Large intestine (tissue), 3 donors: ENCODE measurements at regions not wholly inside any gene's neighbourhood (a gene's known extent, or its start where the extent isn't known, plus 50 kb on each side); places are given as distances from the start of the nearest gene placed in this dataset.

Source experiments
- DNase-seq, 2 donors: peaks; one replicate each; pipeline versions ENCODE4 v3.0.0 to v3.0.0-alpha.2; 2013
- H3K27ac ChIP-seq: one replicate; pipeline ENCODE4 v1.5.1; 2013; ENCODE audit warnings: low read length
- H3K27me3 ChIP-seq: 2 replicates; pipeline ENCODE4 v1.6.1; 2013; ENCODE audit warnings: low read length; ENCODE audit not compliant: control insufficient read depth, insufficient read depth
- H3K36me3 ChIP-seq: 2 replicates; pipeline ENCODE4 v1.6.1; 2013; ENCODE audit warnings: low read length; ENCODE audit not compliant: control insufficient read depth, insufficient read depth
- H3K4me1 ChIP-seq: one replicate; pipeline ENCODE4 v1.6.1; 2013; ENCODE audit warnings: low read length; ENCODE audit not compliant: control insufficient read depth, insufficient read depth
- H3K4me3 ChIP-seq: one replicate; pipeline ENCODE4 v1.5.1; 2013; ENCODE audit warnings: low read length
- H3K9me3 ChIP-seq: one replicate; pipeline ENCODE4 v1.6.1; 2013; ENCODE audit warnings: mild to moderate bottlenecking, low read depth, low read length, moderate library complexity; ENCODE audit not compliant: control insufficient read depth
- WGBS: methylation state at CpG from one replicate; pipeline ENCODE4 v1.1.5; 2013; ENCODE audit warnings: low lambda C conversion rate; ENCODE audit not compliant: insufficient coverage; 5-methylcytosine and 5-hydroxymethylcytosine counted together

- H3K36me3 ChIP-seq, result no peaks in the 10 kb centered on the region
- DNase-seq, result no peak
- no CpG with 5 or more reads among the region's 1 CpG for WGBS
Measured at GRCh38 chr4:55753856-55754255, 65.7 kb upstream of the EXOC1L start.

GRCh38 chr4:55754754-55755350, 64.7 kb upstream of the EXOC1L start:
- WGBS, result 92% methylated on average over 2 of the region's 6 CpGs
- Histone ChIP-seq H3K4me1 (no peaks in the 10 kb centered on the region), H3K27me3 (no peaks in the 10 kb centered on the region), H3K36me3 (no peaks in the 10 kb centered on the region), H3K4me3 (no peak overlapping the region), H3K9me3 (no peaks in the 10 kb centered on the region), H3K27ac (no peak overlapping the region)
- no peak for DNase-seq

More at GRCh38 chr4:55753856-55754255, 65.7 kb upstream of the EXOC1L start:
- Histone ChIP-seq H3K4me3 (no peak overlapping the region), H3K9me3 (no peaks in the 10 kb centered on the region), H3K27ac (no peak overlapping the region), H3K4me1 (no peaks in the 10 kb centered on the region), H3K27me3 (no peaks in the 10 kb centered on the region)

GRCh38 chr4:55756208-55756607, 63.4 kb upstream of the EXOC1L start:
- H3K27ac ChIP-seq, result no peak overlapping the region
- no CpG with 5 or more reads among the region's 3 CpGs for WGBS
- no peaks in the 10 kb centered on the region for H3K27me3 ChIP-seq
- H3K4me3 ChIP-seq, result no peak overlapping the region
- H3K9me3 ChIP-seq, result no peaks in the 10 kb centered on the region
- DNase-seq, result no peak
- H3K4me1 ChIP-seq, result no peaks in the 10 kb centered on the region
- H3K36me3 ChIP-seq, result no peaks in the 10 kb centered on the region

GRCh38 chr4:55757356-55757952, 62.1 kb upstream of the EXOC1L start:
- H3K36me3 ChIP-seq, result no peaks in the 10 kb centered on the region
- DNase-seq, result no peak
- no peaks in the 10 kb centered on the region for H3K4me1 ChIP-seq
- no peaks in the 10 kb centered on the region for H3K9me3 ChIP-seq
- H3K27ac ChIP-seq, result no peak overlapping the region
- H3K27me3 ChIP-seq, result no peaks in the 10 kb centered on the region
- H3K4me3 ChIP-seq, result no peak overlapping the region

- WGBS, result no CpG with 5 or more reads among the region's 2 CpGs
- no peaks in the 10 kb centered on the region for H3K36me3 ChIP-seq
- DNase-seq, result no peak
- no peak overlapping the region for H3K27ac ChIP-seq
- H3K9me3 ChIP-seq, result no peaks in the 10 kb centered on the region
- H3K4me1 ChIP-seq, result no peaks in the 10 kb centered on the region
- H3K4me3 ChIP-seq, result no peak overlapping the region
- no peaks in the 10 kb centered on the region for H3K27me3 ChIP-seq
Measured at GRCh38 chr4:55758066-55758465, 61.5 kb upstream of the EXOC1L start.

GRCh38 chr4:55758570-55758969, 61.0 kb upstream of the EXOC1L start:
- H3K36me3 ChIP-seq, result no peaks in the 10 kb centered on the region
- H3K27ac ChIP-seq, result no peak overlapping the region
- no peaks in the 10 kb centered on the region for H3K4me1 ChIP-seq
- DNase-seq, result no peak
- H3K4me3 ChIP-seq, result no peak overlapping the region
- WGBS, result 100% methylated on average over 2 of the region's 4 CpGs
- H3K27me3 ChIP-seq, result no peaks in the 10 kb centered on the region
- no peaks in the 10 kb centered on the region for H3K9me3 ChIP-seq

- Histone ChIP-seq H3K4me3 (no peak overlapping the region), H3K27ac (no peak overlapping the region), H3K4me1 (no peaks in the 10 kb centered on the region), H3K9me3 (no peaks in the 10 kb centered on the region), H3K36me3 (no peaks in the 10 kb centered on the region), H3K27me3 (no peaks in the 10 kb centered on the region)
- WGBS, result 80% methylated on average over 1 of the region's 3 CpGs
- DNase-seq, result no peak
Measured at GRCh38 chr4:55762819-55763218, 56.8 kb upstream of the EXOC1L start.

GRCh38 chr4:55763996-55764395, 55.6 kb upstream of the EXOC1L start:
- no peaks in the 10 kb centered on the region for H3K9me3 ChIP-seq
- H3K27ac ChIP-seq, result no peak overlapping the region
- DNase-seq, result no peak
- H3K27me3 ChIP-seq, result no peaks in the 10 kb centered on the region
- 60% methylated on average over 1 of the region's 2 CpGs for WGBS
- no peaks in the 10 kb centered on the region for H3K36me3 ChIP-seq
- H3K4me1 ChIP-seq, result no peaks in the 10 kb centered on the region
- no peak overlapping the region for H3K4me3 ChIP-seq

- Histone ChIP-seq H3K9me3 (no peaks in the 10 kb centered on the region), H3K27ac (no peak overlapping the region), H3K27me3 (no peaks in the 10 kb centered on the region), H3K4me3 (no peak overlapping the region), H3K4me1 (no peaks in the 10 kb centered on the region), H3K36me3 (no peaks in the 10 kb centered on the region)
- no CpG with 5 or more reads among the region's 6 CpGs for WGBS
- DNase-seq, result no peak
Measured at GRCh38 chr4:55765070-55765469, 54.5 kb upstream of the EXOC1L start.

GRCh38 chr4:55768291-55768690, 51.3 kb upstream of the EXOC1L start:
- H3K4me3 ChIP-seq, result no peak overlapping the region
- no peaks in the 10 kb centered on the region for H3K4me1 ChIP-seq
- H3K36me3 ChIP-seq, result no peaks in the 10 kb centered on the region
- H3K9me3 ChIP-seq, result no peaks in the 10 kb centered on the region
- WGBS, result no CpG with 5 or more reads among the region's 3 CpGs
- no peak for DNase-seq
- no peaks in the 10 kb centered on the region for H3K27me3 ChIP-seq
- no peak overlapping the region for H3K27ac ChIP-seq
